ENCODE measurements at regions not wholly inside any gene's neighbourhood (a gene's known extent, or its start where the extent isn't known, plus 50 kb on each side); places are given as distances from the start of the nearest gene placed in this dataset.

DNA sequence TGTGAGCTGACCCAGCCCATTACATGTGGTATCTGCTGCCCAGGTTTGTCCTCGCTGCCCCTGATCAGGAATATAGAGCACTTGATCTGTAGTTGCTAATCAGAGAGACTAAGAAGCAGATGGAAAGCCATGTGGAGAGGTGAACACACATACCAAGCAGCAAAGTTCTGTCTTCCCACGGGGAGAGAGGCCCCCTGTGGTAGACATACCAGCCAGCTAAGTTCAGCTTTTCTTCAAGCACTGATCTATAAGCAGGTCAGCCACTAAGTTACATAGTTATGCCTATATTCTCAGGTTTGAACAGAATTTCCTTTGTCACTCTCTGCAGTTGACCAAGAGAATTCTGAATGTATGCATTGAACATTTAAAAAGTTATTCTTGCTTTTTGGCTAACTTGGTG is 76.4 kb downstream of the DDX3Y start:
- no peak for DNase-seq (ENCODE audit: low read depth in 2 of 2)

DNA sequence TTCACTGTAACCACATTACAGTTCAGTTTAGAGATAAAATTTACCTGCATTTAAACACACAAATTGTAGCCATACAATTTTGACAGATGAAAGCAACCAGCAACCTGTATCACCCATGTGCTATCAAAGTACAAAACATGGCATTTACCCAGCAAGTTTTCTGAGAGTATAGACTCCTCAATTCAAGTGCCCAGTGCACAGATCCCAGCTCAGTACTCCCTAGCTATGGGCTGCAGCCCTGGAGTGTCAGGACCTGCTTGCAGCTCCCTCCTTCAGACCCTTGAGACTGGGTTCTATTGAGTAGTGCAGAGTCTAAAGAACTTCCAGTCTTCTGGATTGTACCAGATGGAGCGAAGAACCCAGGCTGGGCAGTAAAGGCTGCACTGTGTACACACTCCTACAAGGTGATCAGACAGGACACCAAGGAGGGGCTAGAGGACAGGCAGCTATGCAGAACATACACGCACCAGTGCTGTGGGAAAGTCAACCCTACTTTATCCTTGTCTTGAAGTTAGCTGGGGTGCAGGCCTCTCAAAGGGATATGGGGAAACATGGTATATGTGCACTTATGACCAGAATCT is 77.7 kb downstream of the DDX3Y start:
- DNase-seq (ENCODE audit: low read depth in 2 of 2): no peak

DNA sequence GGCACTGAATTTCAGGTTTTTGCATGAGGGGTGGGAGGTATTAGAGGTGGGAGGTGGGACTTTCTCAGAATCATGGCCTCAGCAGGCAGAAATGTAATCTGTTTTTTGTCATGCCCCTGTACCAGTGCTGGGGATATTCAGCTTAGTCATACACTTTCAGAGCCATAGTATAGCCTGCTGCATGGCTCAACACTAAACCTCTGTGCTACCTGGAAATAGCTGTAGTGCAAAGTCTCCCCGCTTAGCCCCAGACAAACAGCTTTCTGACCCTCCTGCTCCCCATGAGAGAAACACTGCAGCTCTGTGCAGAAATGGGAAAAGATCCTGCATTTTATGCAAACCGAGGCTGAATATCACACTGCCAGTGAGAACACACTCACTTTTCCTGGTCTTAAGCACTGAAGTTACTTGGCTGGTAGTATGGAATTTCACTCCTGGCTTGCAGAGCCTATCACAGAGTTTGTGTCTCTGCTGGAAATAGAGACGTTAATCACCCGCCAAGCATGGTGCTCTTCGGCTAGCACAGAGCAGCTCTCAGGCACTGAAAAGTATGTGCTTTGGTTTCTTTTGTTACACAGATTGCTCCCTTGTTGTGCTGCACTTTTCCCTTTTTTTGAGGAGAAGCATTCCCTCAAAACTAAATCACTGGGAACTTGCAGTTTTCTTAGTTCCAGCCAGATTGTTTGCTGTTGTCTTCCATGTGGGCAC is 80.1 kb downstream of the DDX3Y start:
- DNase-seq (ENCODE audit: low read depth in 2 of 2): no peak

DNA sequence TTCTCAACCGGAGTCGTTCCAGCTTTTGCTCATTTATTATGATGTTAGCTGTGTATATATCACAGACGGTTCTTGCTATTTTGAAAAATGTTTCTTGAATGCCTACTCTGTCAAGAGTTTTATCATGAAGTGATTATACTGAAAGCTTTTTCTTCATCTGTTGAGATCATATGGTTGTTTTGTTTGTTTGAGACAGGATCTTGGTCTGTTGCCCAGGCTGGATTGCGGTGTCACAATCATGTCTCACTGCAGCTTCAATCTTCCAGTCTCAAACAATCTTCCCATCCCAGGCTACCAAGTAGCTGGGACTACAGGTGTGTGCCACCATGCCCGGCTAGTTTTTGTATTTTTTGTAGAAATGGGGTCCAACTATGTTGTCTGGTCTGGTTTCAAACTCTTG is 112.8 kb downstream of the DDX3Y start:
- DNase-seq (ENCODE audit: low read depth in 2 of 2): no peak

DNA sequence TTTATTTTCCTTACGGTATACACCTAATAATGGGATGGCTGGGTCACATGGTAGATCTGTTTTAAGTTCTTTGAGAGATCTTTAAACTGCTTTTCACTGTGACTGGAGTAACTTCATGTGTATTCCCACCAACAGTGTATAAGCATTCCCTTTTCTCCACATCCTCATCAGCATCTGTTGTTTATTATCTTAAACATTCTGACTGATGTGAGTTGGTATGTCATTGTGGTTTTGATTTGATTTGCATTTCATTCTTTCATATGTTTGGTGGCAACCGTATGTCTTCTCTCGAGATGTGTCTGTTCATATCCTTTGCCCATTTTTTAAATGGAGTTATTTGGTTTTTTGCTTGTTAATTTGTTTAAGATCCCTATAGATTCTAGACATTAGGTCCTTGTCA is 114.8 kb downstream of the DDX3Y start:
- no peak for DNase-seq (ENCODE audit: low read depth in 2 of 2)

DNA sequence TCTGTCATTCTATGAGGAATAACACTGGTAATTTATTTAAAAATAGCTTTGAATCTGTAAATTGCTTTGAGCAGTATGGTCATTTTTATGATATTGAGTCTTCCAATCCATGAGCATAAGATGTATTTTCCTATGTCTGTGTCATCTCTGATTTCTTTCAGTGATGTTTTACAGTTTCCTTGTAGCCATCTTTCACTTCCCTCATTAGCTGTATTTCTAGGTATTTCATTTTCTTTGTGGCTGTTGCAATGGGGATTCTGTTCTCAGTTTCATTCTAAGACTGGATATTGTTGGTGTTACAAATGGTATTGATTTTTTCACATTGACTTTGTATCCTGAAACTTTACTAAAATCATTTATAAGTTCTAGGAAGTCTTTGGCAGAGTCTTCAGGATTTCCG is 116.2 kb downstream of the DDX3Y start:
- DNase-seq (ENCODE audit: low read depth in 2 of 2): no peak

DNA sequence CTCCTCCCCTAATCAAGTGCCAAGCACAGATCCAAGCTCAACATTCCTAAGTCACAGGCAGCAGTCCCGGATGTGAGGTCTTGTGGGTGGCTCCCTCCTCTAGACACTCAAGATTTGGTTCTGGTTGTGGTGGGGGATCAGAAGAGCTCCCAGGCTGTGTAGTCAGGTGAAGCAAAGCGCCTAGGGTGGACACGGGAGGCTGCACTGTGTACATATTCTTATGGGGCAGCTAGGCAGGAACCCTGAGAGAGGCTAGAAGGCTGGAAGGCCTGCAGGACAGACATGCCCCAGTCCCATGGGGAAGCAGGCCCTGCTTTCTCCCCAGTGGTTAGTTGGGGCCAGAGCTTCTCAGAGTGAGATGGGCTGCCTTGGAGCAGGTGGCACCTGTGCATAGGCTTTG is 118.9 kb downstream of the DDX3Y start:
- DNase-seq (ENCODE audit: low read depth in 2 of 2): no peak

DNA sequence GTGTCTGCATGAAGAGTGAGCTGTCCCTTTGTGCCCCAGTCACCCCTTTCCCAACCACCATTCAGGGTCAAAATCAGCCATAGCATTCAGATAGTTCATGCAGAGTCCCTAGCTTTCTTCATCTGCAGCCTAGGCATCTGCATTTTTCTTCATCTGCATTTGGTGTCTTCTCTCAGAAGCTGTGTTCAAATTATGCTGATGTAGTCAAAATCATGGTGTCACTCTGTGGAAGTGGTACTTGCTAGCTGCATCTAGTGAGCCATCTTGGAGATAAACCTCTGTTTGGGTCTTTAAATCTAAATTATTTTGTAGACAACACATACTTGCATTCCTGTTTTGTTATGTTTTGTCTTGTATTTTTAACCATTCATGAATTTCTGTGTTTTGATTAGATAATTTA is 119.8 kb downstream of the DDX3Y start:
- DNase-seq (ENCODE audit: low read depth in 2 of 2): no peak

DNA sequence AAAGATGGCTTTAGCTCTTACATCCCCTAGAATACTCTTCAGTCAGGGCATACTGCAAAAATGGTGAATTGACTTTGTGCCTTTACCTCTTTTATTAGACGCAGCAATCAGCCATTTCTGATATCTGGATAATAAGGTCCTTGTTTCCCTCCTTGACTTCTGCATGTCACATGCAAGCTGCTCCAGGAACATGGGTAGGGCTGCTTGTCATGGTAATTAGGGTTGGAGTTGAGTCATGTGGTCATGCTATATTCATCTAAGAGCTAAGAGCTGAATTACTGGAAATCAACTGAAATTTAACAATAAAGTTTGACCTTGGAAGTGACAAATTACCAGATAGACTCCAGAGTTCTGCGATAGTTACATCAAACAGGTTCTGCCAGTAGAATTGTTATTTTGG is 122.2 kb downstream of the DDX3Y start:
- no peak for DNase-seq (ENCODE audit: low read depth in 2 of 2)

DNA sequence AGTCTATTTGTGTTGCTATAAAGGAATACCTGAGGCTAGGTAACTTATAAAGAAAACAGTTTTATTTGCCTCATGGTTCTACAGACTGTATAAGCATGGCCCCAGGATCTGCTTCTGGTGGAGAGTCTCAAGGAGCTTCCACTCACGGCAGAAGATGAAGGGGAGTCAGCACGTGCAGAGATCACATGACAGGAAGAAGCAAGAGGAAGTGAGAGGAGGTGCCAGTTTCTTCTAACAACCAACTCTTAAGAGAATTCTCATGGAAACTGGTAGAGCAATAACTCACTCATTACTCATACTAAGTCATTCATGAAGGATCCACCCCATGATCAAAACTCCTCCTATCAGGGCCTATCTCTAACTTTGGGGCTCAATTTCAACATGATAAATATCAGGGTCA is 135.6 kb downstream of the DDX3Y start:
- DNase-seq (ENCODE audit: low read depth in 2 of 2): no peak

DNA sequence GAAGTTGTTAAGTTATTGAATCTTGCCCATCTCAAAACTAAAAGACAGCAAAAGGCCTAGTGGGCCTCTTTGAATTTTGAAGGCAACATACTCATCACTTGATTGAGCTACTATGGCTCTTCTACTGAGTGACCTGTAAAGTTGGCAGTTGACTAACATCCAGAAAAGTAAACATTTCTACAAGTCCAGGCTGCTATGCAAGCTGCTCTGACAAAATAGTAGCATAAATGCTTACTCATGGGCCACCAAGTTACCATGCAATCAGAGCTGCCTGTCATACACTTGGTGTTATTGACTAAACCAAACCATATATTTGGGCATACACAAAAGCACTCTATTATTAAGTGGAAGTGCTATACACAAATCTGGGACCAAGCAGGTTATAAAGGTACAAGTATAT is 148.8 kb downstream of the DDX3Y start:
- DNase-seq (ENCODE audit: low read depth in 2 of 2): no peak

DNA sequence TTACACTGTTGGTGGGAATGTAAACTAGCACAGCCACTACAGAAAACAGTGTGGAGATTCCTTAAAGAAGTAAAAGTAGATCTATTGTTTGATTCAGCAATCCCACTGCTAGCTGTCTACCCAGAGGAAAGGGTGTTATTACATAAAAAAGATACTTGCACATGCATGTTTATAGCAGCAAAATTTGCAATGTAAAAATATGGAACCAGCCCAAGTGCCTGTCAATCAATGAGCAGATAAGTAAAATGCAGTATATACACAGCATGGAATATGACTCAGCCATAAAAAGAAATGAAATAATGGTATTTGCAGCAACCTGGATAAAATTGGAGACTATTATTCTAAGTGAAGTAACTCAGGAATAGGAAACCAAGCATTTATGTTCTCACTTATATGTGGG is 161.7 kb downstream of the DDX3Y start:
- DNase-seq (ENCODE audit: low read depth in 2 of 2): no peak

DNA sequence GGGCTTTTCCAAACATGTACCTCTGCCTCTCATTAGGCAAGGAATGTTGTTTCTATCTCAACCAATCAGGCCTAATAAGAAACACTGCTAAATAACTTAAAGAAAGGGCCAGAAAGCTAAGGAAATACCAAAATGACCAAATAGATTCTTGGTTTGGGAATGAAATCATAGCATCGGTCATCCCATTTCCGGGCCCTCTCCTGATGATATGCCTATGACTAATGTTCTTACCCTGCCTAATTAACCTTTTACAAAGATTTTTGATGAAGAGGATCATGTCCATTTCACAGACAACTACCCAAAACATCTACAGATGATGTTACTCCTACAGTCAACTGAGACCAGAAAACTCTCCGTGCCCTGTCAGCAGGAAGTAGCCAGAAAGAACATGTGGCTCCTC is 164.0 kb downstream of the DDX3Y start:
- DNase-seq (ENCODE audit: low read depth in 2 of 2): no peak

DNA sequence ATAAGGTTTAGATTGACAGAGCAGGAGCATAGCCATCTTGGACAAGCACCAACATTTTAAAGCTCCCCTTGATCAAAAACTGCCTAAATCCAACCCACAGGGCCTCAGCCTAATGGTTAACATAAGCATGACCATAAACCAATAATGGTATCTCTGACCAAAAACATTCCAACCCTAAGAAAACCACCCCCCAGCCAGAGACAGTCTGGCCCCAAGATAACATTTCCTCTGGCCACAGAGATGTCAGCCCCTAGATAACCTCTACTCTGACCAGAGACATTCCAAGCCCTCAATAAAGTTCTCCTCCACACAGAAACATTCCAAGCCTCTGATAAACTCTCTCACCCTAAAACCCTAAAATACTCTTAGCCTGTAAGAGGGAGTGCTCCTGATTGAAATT is 164.4 kb downstream of the DDX3Y start:
- no peak for DNase-seq (ENCODE audit: low read depth in 2 of 2)

DNA sequence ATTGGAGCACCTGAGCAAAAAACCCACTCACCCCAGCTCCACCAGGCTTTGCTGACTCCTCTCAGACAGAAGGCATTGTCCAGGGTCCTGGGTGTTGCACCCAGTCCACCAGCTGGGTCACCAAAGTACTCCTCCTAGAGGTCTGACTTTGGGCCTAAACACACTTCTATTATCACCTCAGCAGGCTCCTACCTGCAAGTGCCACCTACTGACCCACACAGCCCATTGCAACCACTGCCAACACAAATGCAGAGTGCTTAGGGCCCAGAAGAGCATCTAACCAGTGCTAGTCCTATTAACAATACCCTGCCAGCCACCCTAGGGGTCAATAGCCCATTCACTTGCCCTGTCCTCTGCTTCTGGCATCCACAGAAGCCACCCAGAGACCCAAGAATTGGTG is 178.1 kb downstream of the DDX3Y start:
- DNase-seq (ENCODE audit: low read depth in 2 of 2): no peak

DNA sequence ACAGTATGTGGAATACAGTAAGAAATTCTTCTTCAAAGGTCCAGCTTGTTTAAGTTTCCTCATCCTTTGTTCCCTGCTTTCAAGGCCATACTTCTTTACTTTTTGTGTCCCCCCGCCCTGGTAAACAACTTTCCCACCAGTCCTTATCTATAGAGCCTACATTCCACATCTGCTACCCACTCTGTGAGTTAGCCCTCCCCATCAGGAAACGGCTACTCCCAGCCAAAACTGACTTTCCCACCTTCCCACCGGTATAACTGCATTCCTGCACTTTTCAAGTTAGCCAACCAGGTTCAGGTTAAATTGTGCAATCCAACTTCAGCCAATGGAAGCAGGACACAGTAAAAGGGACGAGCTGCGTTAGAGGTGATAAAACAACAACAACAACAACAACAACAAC is 186.9 kb downstream of the DDX3Y start:
- DNase-seq (ENCODE audit: low read depth in 2 of 2): no peak

DNA sequence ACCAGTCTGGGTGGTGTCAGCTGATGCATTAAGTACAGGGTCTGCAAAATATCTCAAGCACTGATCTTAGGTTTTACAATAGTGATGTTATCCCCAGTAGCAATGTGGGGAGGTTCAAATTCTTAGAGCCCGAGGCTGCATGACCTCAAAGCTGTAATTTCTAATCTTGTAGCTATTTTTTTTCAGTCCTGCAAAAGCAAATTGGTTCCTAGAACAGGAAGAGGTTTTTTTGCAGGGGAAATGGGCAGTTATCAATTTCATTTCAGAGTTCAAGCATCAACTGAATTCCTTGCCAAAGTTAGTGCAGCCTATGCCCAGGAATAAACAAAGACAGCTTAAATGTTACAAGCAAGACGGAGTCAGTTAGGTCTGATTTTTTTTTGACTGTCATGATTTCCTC is 188.3 kb downstream of the DDX3Y start:
- no peak for DNase-seq (ENCODE audit: low read depth in 2 of 2)

DNA sequence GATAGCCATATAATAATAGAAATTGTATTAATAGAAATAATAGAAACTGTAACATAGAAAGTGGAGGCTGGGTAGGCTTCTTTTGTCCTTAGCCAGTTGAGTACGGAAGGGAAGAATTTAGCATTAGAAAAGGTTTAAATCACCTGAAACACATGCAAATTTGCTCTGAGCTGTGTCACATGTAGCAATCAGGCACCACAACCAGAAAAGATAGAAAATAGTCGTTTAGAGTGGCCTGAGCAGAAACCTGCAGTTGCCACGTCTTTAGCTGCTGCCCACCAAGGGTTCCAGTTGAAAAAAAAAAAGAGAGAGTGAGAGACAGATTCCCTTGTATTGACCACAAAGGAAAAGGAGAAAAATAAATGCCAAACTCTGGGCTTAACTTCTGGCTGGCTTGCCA is 188.8 kb downstream of the DDX3Y start:
- no peak for DNase-seq (ENCODE audit: low read depth in 2 of 2)

DNA sequence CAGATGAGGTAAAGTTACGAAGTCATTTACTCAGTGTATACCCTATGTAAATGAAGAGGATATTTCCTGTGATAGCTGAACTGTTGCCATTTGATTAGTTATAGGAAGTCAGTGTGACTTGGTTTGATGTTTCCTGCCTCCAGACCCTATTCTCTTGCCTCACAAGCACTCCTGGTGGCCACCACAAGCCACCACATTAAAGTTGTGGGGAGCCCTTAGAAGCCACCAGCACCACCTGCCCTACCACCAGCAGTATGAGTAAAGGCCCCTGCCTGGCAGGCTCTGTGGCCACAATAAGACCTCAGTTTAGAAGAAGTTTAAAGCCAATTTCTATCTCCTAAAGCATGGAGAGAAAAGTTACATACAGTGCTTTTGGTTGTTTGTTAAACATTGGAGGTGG is 189.7 kb downstream of the DDX3Y start:
- DNase-seq (ENCODE audit: low read depth in 2 of 2): peak in 1 of 2 donors; percentile 28

DNA sequence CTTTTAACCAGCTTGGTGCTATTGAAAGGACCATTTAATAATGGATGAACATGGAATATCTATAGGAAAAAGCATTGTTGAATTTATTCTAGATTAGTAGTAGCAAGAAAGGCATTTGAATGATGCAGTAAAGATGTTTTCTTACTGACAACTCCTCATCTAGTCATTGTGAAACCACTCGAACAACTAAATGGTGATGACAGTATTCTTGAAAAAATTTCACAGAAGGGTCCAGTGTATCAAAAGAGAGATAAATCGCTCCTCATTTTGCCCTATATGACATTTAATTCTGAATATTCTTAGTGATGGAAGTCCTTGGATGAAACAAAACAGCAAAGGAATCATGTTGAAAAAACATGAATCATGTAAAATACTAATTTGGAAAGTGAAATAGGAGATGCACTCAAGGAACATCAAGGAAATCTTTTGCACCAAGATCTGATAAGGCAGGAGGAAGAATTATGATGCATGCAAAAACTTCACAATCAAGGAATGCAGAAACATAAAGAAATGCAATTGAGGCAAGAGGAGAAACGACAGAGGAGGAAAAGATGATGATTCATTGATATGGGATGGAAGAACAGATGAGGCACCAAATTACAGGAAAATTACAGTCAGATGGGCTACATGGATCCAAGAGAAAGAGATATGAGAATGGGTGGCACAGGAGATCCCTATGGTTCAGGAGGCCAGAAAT is 190.4 kb downstream of the DDX3Y start:
- DNase-seq (ENCODE audit: low read depth in 2 of 2): no peak

DNA sequence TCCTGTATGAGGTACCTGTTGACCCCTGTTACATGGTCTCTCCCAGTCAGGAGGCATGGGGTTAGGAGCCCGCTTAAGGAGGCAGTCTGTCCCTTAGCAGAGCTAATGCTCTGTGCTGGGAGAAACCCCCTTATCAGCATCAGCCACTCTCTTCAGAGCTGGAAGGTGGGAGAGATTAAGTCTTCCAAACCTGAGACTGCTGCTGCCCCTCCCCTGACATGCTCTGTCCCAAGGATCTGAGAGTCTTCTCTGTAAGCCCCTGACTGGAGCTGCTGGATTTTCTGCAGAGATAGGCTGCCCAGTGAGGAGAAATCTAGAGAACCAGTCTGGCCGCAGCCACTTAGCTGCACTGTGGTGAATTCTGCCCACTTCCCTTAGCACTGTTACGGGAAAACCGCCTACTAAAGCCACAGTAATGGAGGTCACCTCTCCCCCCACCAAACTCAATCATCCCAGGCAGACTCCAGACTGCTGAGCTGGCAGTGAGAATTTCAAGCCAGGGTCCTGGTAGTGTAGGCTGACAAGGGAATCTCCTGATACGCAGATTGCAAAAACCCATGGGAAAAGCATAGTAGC is 222.3 kb downstream of the DDX3Y start:
- no peak for DNase-seq (ENCODE audit: low read depth in 2 of 2)

DNA sequence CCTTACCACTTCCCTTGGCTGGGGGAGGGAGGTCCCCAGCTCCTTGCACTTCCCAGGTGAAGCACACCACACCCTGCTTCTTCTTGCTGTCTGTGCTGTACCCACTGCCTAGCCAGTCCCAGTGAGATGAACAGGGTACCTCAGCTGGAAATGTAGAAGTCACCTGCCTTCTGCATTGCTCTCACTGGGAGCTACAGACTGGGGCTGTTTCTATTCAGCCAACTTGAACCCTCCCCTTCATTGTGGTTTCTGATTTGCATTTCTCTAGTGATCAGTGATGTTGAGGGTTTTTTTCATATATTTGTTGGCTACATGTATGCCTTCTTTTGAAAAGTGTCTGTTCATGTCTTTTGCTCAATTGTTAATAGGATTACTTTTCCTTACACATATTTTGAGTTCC is 222.8 kb downstream of the DDX3Y start:
- no peak for DNase-seq (ENCODE audit: low read depth in 2 of 2)

DNA sequence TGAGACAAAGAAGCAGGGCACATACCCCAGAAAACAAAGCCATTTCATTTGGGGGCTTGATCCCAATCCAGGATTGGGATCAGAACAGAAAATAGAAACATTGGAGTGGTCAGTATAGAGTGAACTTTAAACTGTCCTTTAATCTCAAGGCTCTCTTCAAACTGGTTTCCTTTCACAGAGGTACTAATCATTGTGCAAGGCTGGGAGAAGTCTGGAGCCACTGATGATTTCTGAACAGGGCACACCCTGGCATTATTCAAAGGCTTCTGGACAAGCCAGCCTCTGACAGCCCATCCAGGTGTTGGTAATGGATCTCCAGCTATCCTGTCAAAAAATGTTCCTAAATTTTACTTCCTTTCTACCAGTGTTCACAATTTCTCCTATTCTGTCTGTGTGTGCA is 244.5 kb downstream of the DDX3Y start:
- no peak for DNase-seq (ENCODE audit: low read depth in 2 of 2)

Measured in stimulated activated CD8-positive, alpha-beta memory T cell treated with anti-CD3 and anti-CD28 coated beads, Interleukin-15, amount 100 ng/mL, for 48 hours (primary cell).